Endothelial cell of umbilical vein (primary cell): ENCODE measurements at regions not wholly inside any gene's neighbourhood (a gene's known extent, or its start where the extent isn't known, plus 50 kb on each side); places are given as distances from the start of the nearest gene placed in this dataset.

Experiments used
- BruUV-seq: library from RNA; stranded (reverse); fragments of 400-500 nt; replicated peaks from 2 replicates; lab custom pipeline; 2021; lab: Mats Ljungman, UMichigan
- CTCF ChIA-PET: fragments of 300-600, 350-600 bp; sonication (Branson Sonifier 250); formaldehyde crosslinking; loops from one replicate; lab custom pipeline; 2021; ENCODE audit warnings: antibody characterized with exemption, inconsistent platforms; lab: Charles Lee
- POLR2A ChIA-PET: fragments of 300-600, 350-600 bp; sonication (Branson Sonifier 250); formaldehyde crosslinking; loops from one replicate; lab custom pipeline; 2021; ENCODE audit warnings: antibody characterized with exemption, inconsistent platforms; lab: Charles Lee
- DNase-seq: peaks from one replicate; pipeline ENCODE4 v3.0.0-alpha.2; 2011; ENCODE audit warnings: low read depth, low spot score
- FAIRE-seq: peaks from 2 replicates; lab custom pipeline; 2011; peaks lifted over from hg19 to GRCh38; lab: Jason Lieb, UNC
- H2AFZ ChIP-seq: 2 replicates; pipeline ENCODE4 v1.6.0; 2012; ENCODE audit warnings: low read depth, low read length, control low read depth, inconsistent platforms
- H3K27ac ChIP-seq: 2 replicates; pipeline ENCODE4 v1.5.1; 2011; ENCODE audit warnings: low read depth, mild to moderate bottlenecking, control low read depth, low read length, moderate library complexity; ENCODE audit not compliant: insufficient read depth
- H3K27me3 ChIP-seq, 2 experiments: 2 replicates each; pipeline versions ENCODE4 v1.6.0 to v1.6.1; 2011; ENCODE audit warnings: low read length in 2 of 2, mixed read lengths in 1 of 2; ENCODE audit not compliant: control insufficient read depth in 2 of 2, insufficient read depth in 2 of 2
- H3K36me3 ChIP-seq, 2 experiments: 2 replicates in 1 of 2; 3 replicates in 1 of 2; pipeline ENCODE4 v1.5.1; 2011; ENCODE audit warnings: low read length in 2 of 2, mild to moderate bottlenecking in 1 of 2, moderate library complexity in 1 of 2; ENCODE audit not compliant: control insufficient read depth in 2 of 2, insufficient read depth in 2 of 2; ENCODE audit errors: extremely low read depth in 1 of 2
- H3K4me1 ChIP-seq: 3 replicates; pipeline ENCODE4 v1.5.1; 2011; ENCODE audit warnings: mild to moderate bottlenecking, low read length; ENCODE audit not compliant: control insufficient read depth, insufficient read depth; ENCODE audit errors: extremely low read depth
- H3K4me2 ChIP-seq: 2 replicates; pipeline ENCODE4 v1.6.1; 2011; ENCODE audit warnings: low read length, control low read depth, mixed read lengths; ENCODE audit not compliant: insufficient read depth
- H3K4me3 ChIP-seq, 3 experiments: fragments of 200-600 bp in 1 of 3; sonication (generic), shearing (Covaris generic) in 1 of 3; replicated peaks in 1 of 3; 2 replicates each; pipeline ENCODE4 v1.5.1; 2011 to 2016; ENCODE audit warnings: control low read depth in 3 of 3, low read length in 3 of 3, mild to moderate bottlenecking in 2 of 3, inconsistent platforms in 1 of 3, low read depth in 1 of 3, moderate library complexity in 1 of 3; ENCODE audit not compliant: insufficient read depth in 1 of 3
- H3K79me2 ChIP-seq: 2 replicates; pipeline ENCODE4 v1.6.0; 2012; ENCODE audit warnings: low read length, inconsistent platforms; ENCODE audit not compliant: control insufficient read depth, insufficient read depth
- H3K9ac ChIP-seq: replicated peaks from 2 replicates; pipeline ENCODE3; 2011; ENCODE audit warnings: low read length, control low read depth; ENCODE audit not compliant: insufficient read depth; ENCODE audit errors: extremely low read depth
- H3K9me1 ChIP-seq: replicated peaks from 3 replicates; pipeline ENCODE4 v1.6.0; 2011; ENCODE audit warnings: mild to moderate bottlenecking, low read length; ENCODE audit not compliant: control insufficient read depth, insufficient read depth; ENCODE audit errors: extremely low read depth
- H3K9me3 ChIP-seq: replicated peaks from 2 replicates; pipeline ENCODE4 v1.5.1; 2012; ENCODE audit warnings: low read length, inconsistent platforms; ENCODE audit not compliant: control insufficient read depth, insufficient read depth
- H4K20me1 ChIP-seq: replicated peaks from 2 replicates; pipeline ENCODE3; 2011; ENCODE audit warnings: mild to moderate bottlenecking, low read length; ENCODE audit not compliant: control insufficient read depth, insufficient read depth; ENCODE audit errors: extremely low read depth
- EZH2 ChIP-seq: IDR thresholded peaks from 2 replicates; pipeline ENCODE4 v1.6.1; 2012; ENCODE audit warnings: borderline replicate concordance, low read depth, mild to moderate bottlenecking, moderate library complexity, low read length, inconsistent platforms; ENCODE audit not compliant: severe bottlenecking
- FOS ChIP-seq: IDR thresholded peaks from 2 replicates; pipeline ENCODE4 v1.6.1; 2011; ENCODE audit warnings: mild to moderate bottlenecking, low read length, moderate library complexity, borderline replicate concordance; ENCODE audit not compliant: insufficient read depth
- GATA2 ChIP-seq: IDR thresholded peaks from 2 replicates; pipeline ENCODE4 v1.7.0; 2011; ENCODE audit warnings: low read depth, mild to moderate bottlenecking, moderate library complexity, mixed read lengths, low read length; ENCODE audit not compliant: insufficient read length, insufficient read depth
- JUN ChIP-seq: IDR thresholded peaks from 2 replicates; pipeline ENCODE4 v1.6.1; 2011; ENCODE audit warnings: borderline replicate concordance, low read depth; ENCODE audit not compliant: insufficient read length, insufficient read depth
- MYC ChIP-seq: IDR thresholded peaks from one replicate; pipeline ENCODE4 v1.6.1; 2011; ENCODE audit warnings: mild to moderate bottlenecking, low read depth, low read length
- POLR2A ChIP-seq: IDR thresholded peaks from 2 replicates; pipeline ENCODE4 v1.6.1; 2012; ENCODE audit warnings: low read depth, mild to moderate bottlenecking, control low read depth, low read length
- POLR2AphosphoS5 ChIP-seq: IDR thresholded peaks from 2 replicates; pipeline ENCODE4 v1.6.1; 2012; ENCODE audit warnings: low read depth, mild to moderate bottlenecking, control low read depth, low read length, moderate library complexity; ENCODE audit not compliant: insufficient read depth
- dilution Hi-C: fragments of 300-500 bp; cut with MboI; formaldehyde crosslinking; loops from one replicate; pipeline ENCODE4 v1.15.0; 2019; ENCODE audit warnings: low sequenced_read_pairs; ENCODE audit not compliant: extremely low pct_ligation_motif_present
- intact Hi-C: fragments of 100-400 bp; cut with micrococcal nuclease; formaldehyde crosslinking; loops from one replicate; pipeline ENCODE4 v1.10.0; 2022
- TF ChIP-seq, protein P1 (sequence below): IDR thresholded peaks from 2 replicates; pipeline ENCODE4 v1.6.1; 2011; ENCODE audit not compliant: insufficient read depth, insufficient read length
- TF ChIP-seq, protein P2 (sequence below), 2 donors: IDR thresholded peaks; 1 replicate in 1 of 2; 2 replicates in 1 of 2; pipeline ENCODE4 v1.5.1; 2011; ENCODE audit warnings: low read length in 2 of 2, mild to moderate bottlenecking in 2 of 2, moderate library complexity in 2 of 2, control low read depth in 1 of 2, inconsistent platforms in 1 of 2, low read depth in 1 of 2; ENCODE audit not compliant: insufficient read depth in 1 of 2; ENCODE audit errors: extremely low read depth in 1 of 2

DNA sequence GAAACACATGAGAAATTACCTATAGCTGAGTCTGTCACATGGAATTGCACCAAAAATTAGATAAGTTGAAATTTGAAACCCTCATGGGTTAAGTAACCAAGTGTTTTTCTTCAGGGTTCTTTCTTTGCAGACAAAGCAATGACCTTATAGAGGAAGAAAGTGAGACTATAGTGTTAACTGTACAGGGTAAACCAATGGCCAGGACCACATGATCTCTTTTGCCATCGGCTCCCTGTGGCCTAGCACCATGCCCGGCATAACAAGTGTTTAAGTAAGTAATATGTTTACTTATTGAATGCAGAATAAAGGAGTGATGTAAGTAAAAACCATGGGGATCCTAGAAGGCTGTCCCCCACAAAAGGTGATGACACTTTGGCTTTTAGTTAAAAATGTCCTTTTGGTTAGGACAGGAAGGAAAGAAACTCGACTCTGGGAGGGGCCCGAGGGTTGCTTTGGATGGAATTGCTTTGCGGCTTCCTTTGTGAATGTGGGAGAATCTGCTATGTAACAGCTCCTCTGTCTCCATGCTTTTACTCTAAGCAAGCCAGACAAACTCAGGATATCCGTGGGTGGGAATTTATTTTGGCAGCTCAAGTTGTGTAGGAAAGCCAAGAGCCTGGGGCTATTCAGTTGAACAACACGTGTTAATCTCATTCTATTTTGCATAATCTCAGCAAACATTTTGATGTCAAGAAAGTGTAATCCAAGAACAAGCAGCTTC is 454.7 kb downstream of the INSC start:
- Histone ChIP-seq H3K9me3 (no peaks in the 10 kb centered on the region), H4K20me1 (no peaks in the 10 kb centered on the region), H3K9ac (no peak overlapping the region), H3K79me2 (no peaks in the 10 kb centered on the region), H3K27me3 (no peaks in the 10 kb centered on the region), H2AFZ (no peak overlapping the region), H3K4me1 (no peaks in the 10 kb centered on the region), H3K4me2 (no peak overlapping the region), H3K36me3 (no peaks in the 10 kb centered on the region), H3K9me1 (no peaks in the 10 kb centered on the region), H3K4me3 (no peak overlapping the region), H3K27ac (no peak overlapping the region)
- no peak for DNase-seq
- FAIRE-seq, result no peak
- dilution Hi-C loops (no loop called here), intact Hi-C loops (no loop called here)
- TF ChIP-seq POLR2A (no peak), GATA2 (no peak), MYC (no peak)
- TF ChIP-seq, protein P1, sequence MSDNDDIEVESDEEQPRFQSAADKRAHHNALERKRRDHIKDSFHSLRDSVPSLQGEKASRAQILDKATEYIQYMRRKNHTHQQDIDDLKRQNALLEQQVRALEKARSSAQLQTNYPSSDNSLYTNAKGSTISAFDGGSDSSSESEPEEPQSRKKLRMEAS, result no peak
- CTCF ChIA-PET, result no interaction called here
- BruUV-seq, result no TSS peak
- POLR2A ChIA-PET, result no interaction called here

DNA sequence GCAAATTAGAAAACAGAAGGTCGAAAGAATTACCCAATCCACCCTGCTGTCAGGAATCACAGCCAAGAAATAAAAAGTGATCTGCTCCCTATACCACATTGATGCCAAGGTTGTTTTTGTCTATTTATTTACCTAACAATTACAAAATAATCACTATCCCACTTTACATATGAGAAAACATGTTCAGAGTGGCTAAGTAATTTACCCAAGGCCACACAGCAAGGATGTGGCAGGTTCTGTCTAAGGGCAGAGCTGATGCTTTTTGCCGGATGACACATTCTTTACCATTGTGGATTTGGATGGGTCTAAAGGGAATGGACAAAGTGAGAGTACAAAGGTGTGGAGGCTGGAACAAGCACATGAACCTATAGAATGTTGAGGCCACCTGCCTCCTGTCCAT is 460.7 kb downstream of the INSC start:
- dilution Hi-C loops, result no loop called here
- Histone ChIP-seq H3K9me3 (no peaks in the 10 kb centered on the region), H3K79me2 (no peaks in the 10 kb centered on the region), H3K4me2 (no peak overlapping the region), H3K9ac (no peak overlapping the region), H3K4me1 (no peaks in the 10 kb centered on the region), H3K27ac (no peak overlapping the region), H2AFZ (no peak overlapping the region), H3K4me3 (no peak overlapping the region), H3K36me3 (no peaks in the 10 kb centered on the region), H4K20me1 (no peaks in the 10 kb centered on the region), H3K27me3 (no peaks in the 10 kb centered on the region), H3K9me1 (no peaks in the 10 kb centered on the region)
- no TSS peak for BruUV-seq
- TF ChIP-seq MYC, result no peak
- no peak for TF ChIP-seq JUN
- TF ChIP-seq FOS, result no peak
- no peak for TF ChIP-seq POLR2A
- no peak for TF ChIP-seq EZH2
- TF ChIP-seq, protein P1, result no peak
- no peak for TF ChIP-seq GATA2
- TF ChIP-seq, protein P2, sequence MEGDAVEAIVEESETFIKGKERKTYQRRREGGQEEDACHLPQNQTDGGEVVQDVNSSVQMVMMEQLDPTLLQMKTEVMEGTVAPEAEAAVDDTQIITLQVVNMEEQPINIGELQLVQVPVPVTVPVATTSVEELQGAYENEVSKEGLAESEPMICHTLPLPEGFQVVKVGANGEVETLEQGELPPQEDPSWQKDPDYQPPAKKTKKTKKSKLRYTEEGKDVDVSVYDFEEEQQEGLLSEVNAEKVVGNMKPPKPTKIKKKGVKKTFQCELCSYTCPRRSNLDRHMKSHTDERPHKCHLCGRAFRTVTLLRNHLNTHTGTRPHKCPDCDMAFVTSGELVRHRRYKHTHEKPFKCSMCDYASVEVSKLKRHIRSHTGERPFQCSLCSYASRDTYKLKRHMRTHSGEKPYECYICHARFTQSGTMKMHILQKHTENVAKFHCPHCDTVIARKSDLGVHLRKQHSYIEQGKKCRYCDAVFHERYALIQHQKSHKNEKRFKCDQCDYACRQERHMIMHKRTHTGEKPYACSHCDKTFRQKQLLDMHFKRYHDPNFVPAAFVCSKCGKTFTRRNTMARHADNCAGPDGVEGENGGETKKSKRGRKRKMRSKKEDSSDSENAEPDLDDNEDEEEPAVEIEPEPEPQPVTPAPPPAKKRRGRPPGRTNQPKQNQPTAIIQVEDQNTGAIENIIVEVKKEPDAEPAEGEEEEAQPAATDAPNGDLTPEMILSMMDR (IDR thresholded peaks at IDR 0.05; ENCODE audit: extremely low read depth in 1 of 2, insufficient read depth in 1 of 2, low read depth in 1 of 2, low read length in 2 of 2), result no peak
- no peak for TF ChIP-seq POLR2AphosphoS5
- intact Hi-C loops, result no loop called here
- no peak for DNase-seq
- ChIA-PET CTCF (no interaction called here), POLR2A (no interaction called here)
- no peak for FAIRE-seq
